Caco-2 (cell line): ENCODE measurements at regions not wholly inside any gene's neighbourhood (a gene's known extent, or its start where the extent isn't known, plus 50 kb on each side); places are given as distances from the start of the nearest gene placed in this dataset.

Experiments
- BruUV-seq: library from RNA; stranded (reverse); fragments of 400-500 nt; replicated peaks from 2 replicates; lab custom pipeline; 2021; lab: Mats Ljungman, UMichigan
- CTCF ChIA-PET: fragments of 300-600 bp; sonication (Branson Sonifier 250); formaldehyde crosslinking; loops from one replicate; lab custom pipeline; 2022; ENCODE audit warnings: antibody characterized with exemption; lab: Charles Lee
- POLR2A ChIA-PET: fragments of 300-600 bp; sonication (Branson Sonifier 250); formaldehyde crosslinking; loops from one replicate; lab custom pipeline; 2022; ENCODE audit warnings: antibody characterized with exemption; lab: Charles Lee
- DNase-seq, 2 experiments: peaks; one replicate each; pipeline versions ENCODE4 v3.0.0 to v3.0.0-alpha.2; 2020 to 2022
- H3K27me3 ChIP-seq: replicated peaks from 2 replicates; pipeline ENCODE4 v1.6.0; 2011; ENCODE audit warnings: low read length; ENCODE audit not compliant: control insufficient read depth, insufficient read depth
- H3K36me3 ChIP-seq: 2 replicates; pipeline ENCODE4 v1.5.1; 2011; ENCODE audit warnings: low read length; ENCODE audit not compliant: control insufficient read depth, insufficient read depth
- H3K4me1 ChIP-seq: fragments of 250-450 bp; sonication (Bioruptor Pico); 2 replicates; pipeline ENCODE4 v1.5.1; 2020; ENCODE audit warnings: mild to moderate bottlenecking
- H3K4me3 ChIP-seq: 2 replicates; pipeline ENCODE4 v1.5.1; 2011; ENCODE audit warnings: low read depth, mild to moderate bottlenecking, control low read depth, low read length
- H3K9me3 ChIP-seq: fragments of 250-450 bp; sonication (Bioruptor Pico); 2 replicates; pipeline ENCODE4 v1.5.1; 2020; ENCODE audit warnings: mild to moderate bottlenecking, moderate library complexity
- H3K27ac Mint-ChIP-seq: one replicate; pipeline ENCODE4 v1.8.0; 2022; ENCODE audit warnings: mixed read lengths; ENCODE audit not compliant: unreplicated experiment
- H3K27me3 Mint-ChIP-seq: one replicate; pipeline ENCODE4 v1.8.0; 2022; ENCODE audit warnings: mixed read lengths; ENCODE audit not compliant: insufficient read depth, unreplicated experiment
- H3K36me3 Mint-ChIP-seq: one replicate; pipeline ENCODE4 v1.8.0; 2022; ENCODE audit warnings: mild to moderate bottlenecking, mixed read lengths; ENCODE audit not compliant: insufficient read depth, unreplicated experiment
- H3K4me1 Mint-ChIP-seq: one replicate; pipeline ENCODE4 v1.8.0; 2022; ENCODE audit warnings: low read depth, mixed read lengths; ENCODE audit not compliant: unreplicated experiment
- H3K4me3 Mint-ChIP-seq: one replicate; pipeline ENCODE4 v1.8.0; 2022; ENCODE audit warnings: mild to moderate bottlenecking, moderate library complexity, mixed read lengths; ENCODE audit not compliant: unreplicated experiment
- H3K9me3 Mint-ChIP-seq: one replicate; pipeline ENCODE4 v1.8.0; 2022; ENCODE audit warnings: mixed read lengths; ENCODE audit not compliant: unreplicated experiment
- CTCF ChIP-seq, 2 experiments: fragments of 200-600 bp in 1 of 2; IDR thresholded peaks; 1 replicate in 1 of 2; 2 replicates in 1 of 2; pipeline versions ENCODE4 v1.5.1 to v1.8.0; 2011 to 2022; ENCODE audit warnings: antibody characterized with exemption in 1 of 2, control low read depth in 1 of 2, inconsistent platforms in 1 of 2, low read depth in 1 of 2, low read length in 1 of 2, mild to moderate bottlenecking in 1 of 2, moderate library complexity in 1 of 2; ENCODE audit not compliant: insufficient read depth in 1 of 2, severe bottlenecking in 1 of 2, unreplicated experiment in 1 of 2
- intact Hi-C: fragments of 100-400 bp; cut with micrococcal nuclease; formaldehyde crosslinking; loops from one replicate; pipeline ENCODE4 v1.10.0; 2022; ENCODE audit not compliant: unreplicated experiment

GRCh38 chr5:152146566-152146965 is 221.9 kb upstream of the GLRA1 start:
- intact Hi-C loops, result loop anchor here (10.0 kb wide), 1 partner anchor 358 kb away; no protein-coding TSS in a partner anchor
- no peaks in the 10 kb centered on the region for H3K36me3 ChIP-seq
- Mint-ChIP-seq H3K27ac (no peak overlapping the region), H3K4me1 (no peaks in the 10 kb centered on the region), H3K36me3 (no peaks in the 10 kb centered on the region), H3K27me3 (peaks cover 8% of the 10 kb centered on the region), H3K4me3 (no peak overlapping the region), H3K9me3 (no peaks in the 10 kb centered on the region)
- no peak overlapping the region for H3K4me3 ChIP-seq
- no peak for DNase-seq
- TF ChIP-seq CTCF (IDR thresholded peaks at IDR 0.05; ENCODE audit: insufficient read depth in 1 of 2, low read depth in 1 of 2, low read length in 1 of 2, severe bottlenecking in 1 of 2, unreplicated experiment in 1 of 2), result no peak
- ChIA-PET POLR2A (no interaction called here), CTCF (no interaction called here)
- no peaks in the 10 kb centered on the region for H3K9me3 ChIP-seq
- H3K27me3 ChIP-seq, result no peaks in the 10 kb centered on the region; the same call in 1 of the 2 replicates
- no peaks in the 10 kb centered on the region for H3K4me1 ChIP-seq
- BruUV-seq, result no TSS peak

GRCh38 chr5:152144556-152144955 is 219.9 kb upstream of the GLRA1 start:
- CTCF ChIA-PET, result interaction anchor here (0.7 kb wide), 1 partner anchor 205 kb away, joined by 5 read pairs; no protein-coding TSS in a partner anchor
- BruUV-seq, result no TSS peak
- H3K9me3 ChIP-seq, result no peaks in the 10 kb centered on the region
- H3K4me1 Mint-ChIP-seq, result no peaks in the 10 kb centered on the region
- POLR2A ChIA-PET, result no interaction called here
- H3K36me3 ChIP-seq, result no peaks in the 10 kb centered on the region
- H3K9me3 Mint-ChIP-seq, result no peaks in the 10 kb centered on the region
- no peaks in the 10 kb centered on the region for H3K36me3 Mint-ChIP-seq
- no peak overlapping the region for H3K4me3 Mint-ChIP-seq
- no peak for TF ChIP-seq CTCF (IDR thresholded peaks at IDR 0.05; ENCODE audit: insufficient read depth in 1 of 2, low read depth in 1 of 2, low read length in 1 of 2, severe bottlenecking in 1 of 2, unreplicated experiment in 1 of 2)
- DNase-seq, result no peak
- peaks cover 8% of the 10 kb centered on the region for H3K27me3 Mint-ChIP-seq
- H3K27me3 ChIP-seq, result no peaks in the 10 kb centered on the region; the same call in 1 of the 2 replicates
- H3K27ac Mint-ChIP-seq, result no peak overlapping the region
- intact Hi-C loops, result loop anchor here (5.0 to 10.0 kb wide), 4 partner anchors 128 to 360 kb away; no protein-coding TSS in a partner anchor
- H3K4me1 ChIP-seq, result no peaks in the 10 kb centered on the region
- no peak overlapping the region for H3K4me3 ChIP-seq

GRCh38 chr5:152144030-152144429 is 219.4 kb upstream of the GLRA1 start:
- CTCF ChIA-PET, result interaction anchor here (0.7 kb wide), 3 partner anchors 184 to 406 kb away, joined by 4 to 5 read pairs (median 4); no protein-coding TSS in a partner anchor
- Mint-ChIP-seq H3K27me3 (peaks cover 8% of the 10 kb centered on the region), H3K9me3 (no peaks in the 10 kb centered on the region), H3K4me3 (no peak overlapping the region), H3K4me1 (no peaks in the 10 kb centered on the region), H3K36me3 (no peaks in the 10 kb centered on the region), H3K27ac (no peak overlapping the region)
- BruUV-seq, result no TSS peak
- DNase-seq, result no peak
- Histone ChIP-seq H3K27me3 (no peaks in the 10 kb centered on the region; the same call in 1 of the 2 replicates), H3K4me1 (no peaks in the 10 kb centered on the region), H3K9me3 (no peaks in the 10 kb centered on the region), H3K36me3 (no peaks in the 10 kb centered on the region), H3K4me3 (no peak overlapping the region)
- POLR2A ChIA-PET, result no interaction called here
- intact Hi-C loops, result loop anchor here (5.0 to 10.0 kb wide), 4 partner anchors 128 to 361 kb away; no protein-coding TSS in a partner anchor
- TF ChIP-seq CTCF (IDR thresholded peaks at IDR 0.05; ENCODE audit: insufficient read depth in 1 of 2, low read depth in 1 of 2, low read length in 1 of 2, severe bottlenecking in 1 of 2, unreplicated experiment in 1 of 2), result no peak
